GM23248 (cell line): ENCODE measurements at regions not wholly inside any gene's neighbourhood (a gene's known extent, or its start where the extent isn't known, plus 50 kb on each side); places are given as distances from the start of the nearest gene placed in this dataset.

ENCODE experiments used
- DNase-seq: peaks from one replicate; pipeline ENCODE4 v3.0.0-alpha.2; 2015
- H2AFZ ChIP-seq: fragments of 200-600 bp; sonication (generic); 2 replicates; pipeline ENCODE4 v1.6.1; 2016; ENCODE audit warnings: antibody characterized with exemption
- H3F3A ChIP-seq: fragments of 200-600 bp; sonication (generic); 2 replicates; pipeline ENCODE4 v1.6.1; 2016; ENCODE audit warnings: mild to moderate bottlenecking, antibody characterized with exemption, mixed run types; ENCODE audit not compliant: insufficient read depth
- H3K27ac ChIP-seq: fragments of 200-600 bp; sonication (generic); 2 replicates; pipeline ENCODE4 v1.5.1; 2016; ENCODE audit warnings: mild to moderate bottlenecking
- H3K27me3 ChIP-seq: fragments of 200-600 bp; sonication (generic); replicated peaks from 2 replicates; pipeline ENCODE4 v1.6.1; 2016; ENCODE audit warnings: mild to moderate bottlenecking; ENCODE audit not compliant: insufficient read depth
- H3K36me3 ChIP-seq: fragments of 200-600 bp; sonication (generic); 2 replicates; pipeline ENCODE4 v1.6.1; 2016; ENCODE audit warnings: low read depth, mild to moderate bottlenecking
- H3K4me1 ChIP-seq: fragments of 200-600 bp; sonication (generic); 2 replicates; pipeline ENCODE4 v1.6.1; 2016; ENCODE audit warnings: mild to moderate bottlenecking; ENCODE audit not compliant: insufficient read depth
- H3K4me2 ChIP-seq: fragments of 200-600 bp; sonication (generic); one replicate; pipeline ENCODE4 v1.6.1; 2016; ENCODE audit warnings: mild to moderate bottlenecking; ENCODE audit not compliant: unreplicated experiment
- H3K4me3 ChIP-seq: fragments of 200-600 bp; sonication (generic); 2 replicates; pipeline ENCODE4 v1.5.1; 2016; ENCODE audit warnings: mild to moderate bottlenecking
- H3K79me2 ChIP-seq: fragments of 200-600 bp; sonication (generic); 2 replicates; pipeline ENCODE4 v1.6.1; 2016; ENCODE audit warnings: mild to moderate bottlenecking; ENCODE audit not compliant: insufficient read depth
- H3K9ac ChIP-seq: fragments of 200-600 bp; sonication (generic); 2 replicates; pipeline ENCODE4 v1.6.1; 2016; ENCODE audit warnings: mild to moderate bottlenecking
- H3K9me2 ChIP-seq: fragments of 200-600 bp; sonication (generic); 2 replicates; pipeline ENCODE4 v1.6.1; 2016; ENCODE audit warnings: mixed run types, mild to moderate bottlenecking, moderate library complexity; ENCODE audit not compliant: insufficient read depth
- H3K9me3 ChIP-seq: fragments of 200-600 bp; sonication (generic); one replicate; pipeline ENCODE4 v1.6.1; 2017; ENCODE audit warnings: low read depth
- H4K20me1 ChIP-seq: fragments of 200-600 bp; sonication (generic); 2 replicates; pipeline ENCODE4 v1.6.0; 2016; ENCODE audit not compliant: insufficient read depth
- EZH2 ChIP-seq: fragments of 200-600 bp; sonication (generic); IDR thresholded peaks from 2 replicates; pipeline ENCODE4 v1.6.1; 2018; ENCODE audit warnings: antibody characterized with exemption, mild to moderate bottlenecking; ENCODE audit not compliant: insufficient read depth, poor library complexity, severe bottlenecking
- EZH2phosphoT487 ChIP-seq: fragments of 200-600 bp; sonication (generic); IDR thresholded peaks from 2 replicates; pipeline ENCODE4 v1.6.1; 2018; ENCODE audit warnings: antibody characterized with exemption, moderate library complexity, mild to moderate bottlenecking, low read depth; ENCODE audit not compliant: insufficient read depth
- WGBS, 2 experiments: methylation state at CpG; one replicate each; pipeline ENCODE4 v1.1.6; 2015 to 2017; ENCODE audit warnings: low lambda C conversion rate in 2 of 2, low coverage in 1 of 2; ENCODE audit errors: missing lambda C conversion rate in 2 of 2; 5-methylcytosine and 5-hydroxymethylcytosine counted together
- in situ Hi-C: fragments of 300-500 bp; cut with MboI; formaldehyde crosslinking; loops from 2 replicates; pipeline ENCODE4 v1.15.0; 2020

GRCh38 chr2:15818318-15818753 is 122.0 kb upstream of the MYCN start:
- Histone ChIP-seq H3F3A (no peaks in the 10 kb centered on the region), H3K27me3 (no peaks in the 10 kb centered on the region), H3K36me3 (no peaks in the 10 kb centered on the region), H3K4me2 (no peak overlapping the region), H3K9me2 (no peaks in the 10 kb centered on the region), H3K9ac (no peak overlapping the region), H2AFZ (no peak overlapping the region), H3K9me3 (no peaks in the 10 kb centered on the region), H3K4me1 (no peaks in the 10 kb centered on the region), H3K27ac (no peak overlapping the region), H3K4me3 (no peak overlapping the region), H4K20me1 (no peaks in the 10 kb centered on the region), H3K79me2 (no peaks in the 10 kb centered on the region)
- no peak for TF ChIP-seq EZH2phosphoT487
- WGBS, 2 experiments = 5 to 8% methylated on average over 14 of the region's 14 CpGs
- in situ Hi-C loops = no loop called here
- no peak for DNase-seq

DNA sequence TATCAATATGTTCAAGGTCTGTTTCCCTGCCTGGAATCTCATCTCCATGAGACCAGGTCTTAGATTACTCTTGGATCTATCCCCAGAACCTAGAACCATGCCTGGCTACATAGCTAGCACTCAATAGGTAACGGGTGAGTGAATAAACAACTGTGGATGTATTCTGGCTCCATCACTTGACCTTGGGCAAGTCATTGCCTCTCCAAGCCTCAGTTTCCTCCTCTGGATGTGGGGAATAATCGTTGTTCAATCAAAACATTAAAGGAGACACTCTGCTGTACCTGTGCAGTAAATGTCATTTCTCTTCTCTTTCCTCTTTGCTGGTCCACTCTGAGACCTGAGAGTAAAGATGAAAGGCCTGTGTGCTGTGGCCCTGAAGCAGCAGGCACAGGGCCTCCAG is 121.5 kb upstream of the MYCN start:
- TF ChIP-seq EZH2 (no peak), EZH2phosphoT487 (no peak)
- H3K9me2 ChIP-seq = no peaks in the 10 kb centered on the region
- DNase-seq = no peak
- H3K36me3 ChIP-seq = no peaks in the 10 kb centered on the region
- no peak overlapping the region for H3K4me2 ChIP-seq
- no peak overlapping the region for H3K4me3 ChIP-seq
- no peak overlapping the region for H3K27ac ChIP-seq
- H3K9ac ChIP-seq = no peak overlapping the region
- in situ Hi-C loops = no loop called here
- no peaks in the 10 kb centered on the region for H3F3A ChIP-seq
- H3K4me1 ChIP-seq = no peaks in the 10 kb centered on the region
- H3K9me3 ChIP-seq = no peaks in the 10 kb centered on the region
- H4K20me1 ChIP-seq = no peaks in the 10 kb centered on the region
- WGBS, 2 experiments = 6 to 13% methylated on average over 2 of the region's 2 CpGs
- no peaks in the 10 kb centered on the region for H3K79me2 ChIP-seq
- no peaks in the 10 kb centered on the region for H3K27me3 ChIP-seq
- no peak overlapping the region for H2AFZ ChIP-seq

DNA sequence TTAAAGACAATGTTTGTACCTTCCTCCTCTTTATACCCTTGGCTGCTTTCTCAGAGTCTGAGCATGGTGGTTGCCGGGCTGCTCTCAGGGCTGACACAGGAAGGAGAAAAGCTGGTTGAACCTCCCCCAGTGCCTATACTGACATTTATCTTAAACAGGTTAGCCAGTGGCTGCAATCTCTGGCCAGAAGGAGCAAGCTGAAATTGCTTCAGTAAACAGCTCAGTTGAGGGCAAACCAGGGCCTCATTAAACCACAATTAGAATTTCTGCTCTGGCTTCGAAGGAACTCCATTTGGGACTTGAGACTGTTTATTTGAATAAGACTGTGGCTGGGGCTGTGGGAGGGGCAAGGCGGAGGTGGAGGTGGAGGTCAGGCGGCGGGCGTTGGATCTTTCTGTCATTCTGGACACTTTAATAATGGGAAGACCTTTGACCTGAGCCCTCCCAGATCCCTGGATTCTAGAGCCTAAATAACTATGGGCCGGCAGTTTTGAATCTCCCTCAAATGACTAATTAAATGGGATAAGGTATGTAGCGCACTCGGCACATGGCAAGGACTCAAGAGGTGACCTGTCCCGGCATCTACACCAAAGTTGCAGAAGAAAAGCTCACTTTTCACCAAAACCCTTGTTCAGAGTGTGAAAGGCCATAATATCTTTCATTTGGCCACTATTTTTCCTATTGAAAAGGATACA is 120.6 kb upstream of the MYCN start:
- no peaks in the 10 kb centered on the region for H3K27me3 ChIP-seq
- TF ChIP-seq EZH2 (no peak), EZH2phosphoT487 (no peak)
- no peak overlapping the region for H3K9ac ChIP-seq
- H3K4me2 ChIP-seq = no peak overlapping the region
- H3K36me3 ChIP-seq = no peaks in the 10 kb centered on the region
- WGBS, 2 experiments = 63 to 65% methylated on average over 10 of the region's 10 CpGs
- H4K20me1 ChIP-seq = no peaks in the 10 kb centered on the region
- no peaks in the 10 kb centered on the region for H3K4me1 ChIP-seq
- no peaks in the 10 kb centered on the region for H3F3A ChIP-seq
- H2AFZ ChIP-seq = no peak overlapping the region
- in situ Hi-C loops = no loop called here
- H3K79me2 ChIP-seq = no peaks in the 10 kb centered on the region
- H3K9me3 ChIP-seq = no peaks in the 10 kb centered on the region
- no peak for DNase-seq
- no peak overlapping the region for H3K27ac ChIP-seq
- no peak overlapping the region for H3K4me3 ChIP-seq
- no peaks in the 10 kb centered on the region for H3K9me2 ChIP-seq

GRCh38 chr2:15820257-15820566 is 120.1 kb upstream of the MYCN start:
- no peaks in the 10 kb centered on the region for H3K9me3 ChIP-seq
- H3K4me3 ChIP-seq = no peak overlapping the region
- H3K36me3 ChIP-seq = no peaks in the 10 kb centered on the region
- no peaks in the 10 kb centered on the region for H3K4me1 ChIP-seq
- TF ChIP-seq EZH2 (no peak), EZH2phosphoT487 (no peak)
- H2AFZ ChIP-seq = no peak overlapping the region
- H3K4me2 ChIP-seq = no peak overlapping the region
- H3K27ac ChIP-seq = no peak overlapping the region
- H3F3A ChIP-seq = no peaks in the 10 kb centered on the region
- H3K27me3 ChIP-seq = no peaks in the 10 kb centered on the region
- WGBS, 2 experiments = 40 to 44% methylated on average over 7 of the region's 7 CpGs
- DNase-seq = no peak
- no peaks in the 10 kb centered on the region for H3K79me2 ChIP-seq
- H3K9me2 ChIP-seq = no peaks in the 10 kb centered on the region
- in situ Hi-C loops = no loop called here
- H4K20me1 ChIP-seq = no peaks in the 10 kb centered on the region
- no peak overlapping the region for H3K9ac ChIP-seq

- in situ Hi-C loops = no loop called here
- H3K27ac ChIP-seq = no peak overlapping the region
- H4K20me1 ChIP-seq = no peaks in the 10 kb centered on the region
- H3K4me3 ChIP-seq = no peak overlapping the region
- WGBS, 2 experiments = 43 to 54% methylated on average over 2 of the region's 2 CpGs
- no peak for DNase-seq
- H3K9ac ChIP-seq = no peak overlapping the region
- H3K4me2 ChIP-seq = no peak overlapping the region
- no peaks in the 10 kb centered on the region for H3K79me2 ChIP-seq
- no peaks in the 10 kb centered on the region for H3F3A ChIP-seq
- H3K36me3 ChIP-seq = no peaks in the 10 kb centered on the region
- TF ChIP-seq EZH2 = no peak
- no peak for TF ChIP-seq EZH2phosphoT487
- no peaks in the 10 kb centered on the region for H3K27me3 ChIP-seq
- no peaks in the 10 kb centered on the region for H3K9me2 ChIP-seq
- no peaks in the 10 kb centered on the region for H3K4me1 ChIP-seq
- H3K9me3 ChIP-seq = no peaks in the 10 kb centered on the region
- H2AFZ ChIP-seq = no peak overlapping the region
Observed at GRCh38 chr2:15820927-15821326, 119.4 kb upstream of the MYCN start.
